ENCODE measurements at regions not wholly inside any gene's neighbourhood (a gene's known extent, or its start where the extent isn't known, plus 50 kb on each side); places are given as distances from the start of the nearest gene placed in this dataset.
"Not testable (repeated sequence)": the region's sequence is repeated elsewhere in the genome, so short reads cannot be mapped to it uniquely, and the experiment has no call there.

DNA sequence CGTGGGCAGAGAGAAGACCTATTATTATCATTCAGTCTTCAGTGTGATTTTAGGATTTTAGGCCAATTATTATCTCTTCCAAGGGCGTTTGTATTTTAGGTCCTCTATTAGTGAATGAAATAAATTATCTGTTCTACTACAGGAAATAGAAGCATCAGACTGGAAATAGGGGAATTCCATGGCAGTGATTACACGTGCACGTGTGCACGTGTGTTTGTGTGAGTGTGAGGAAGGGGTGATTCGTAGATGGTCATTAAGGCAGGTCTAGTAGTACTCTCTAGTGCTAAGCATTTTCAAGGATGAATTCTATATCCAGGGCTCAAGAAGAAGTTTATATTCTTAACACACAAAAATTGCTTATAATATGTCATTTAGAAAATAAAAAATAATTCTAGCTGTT is 623.2 kb downstream of the GATA3 start:
- Histone ChIP-seq H3K4me2 (no peak overlapping the region), H3K4me1 (ENCODE audit: insufficient read depth) (no peaks in the 10 kb centered on the region), H3K9me2 (replicated peaks; ENCODE audit: insufficient read depth) (no peaks in the 10 kb centered on the region), H3K79me2 (no peaks in the 10 kb centered on the region), H3K4me3 (no peak overlapping the region), H3K27ac (no peak overlapping the region), H2AFZ (no peak overlapping the region), H3K9me3 (ENCODE audit: low read depth) (no peaks in the 10 kb centered on the region), H3K27me3 (no peaks in the 10 kb centered on the region), H4K20me1 (ENCODE audit: insufficient read depth, poor library complexity, severe bottlenecking) (no peaks in the 10 kb centered on the region), H3K36me3 (replicated peaks; ENCODE audit: insufficient read depth, low read depth) (no peaks in the 10 kb centered on the region)
- TF ChIP-seq CTCF (IDR thresholded peaks at IDR 0.05; ENCODE audit: poor library complexity), result no peak
- TF ChIP-seq EZH2phosphoT487 (IDR thresholded peaks at IDR 0.05; ENCODE audit: low read depth, severe bottlenecking, unreplicated experiment), result no peak
- TF ChIP-seq EZH2 (IDR thresholded peaks at IDR 0.05; ENCODE audit: borderline replicate concordance), result no peak
- no peak for DNase-seq (ENCODE audit: low spot score)
- WGBS (ENCODE audit: low lambda C conversion rate, missing lambda C conversion rate), result 74% methylated on average over 6 of the region's 6 CpGs

GRCh38 chr10:8684916-8685315 is 630.4 kb downstream of the GATA3 start:
- not testable (repeated sequence) for H3K9me2 ChIP-seq (replicated peaks; ENCODE audit: insufficient read depth); H4K20me1 ChIP-seq (ENCODE audit: insufficient read depth, poor library complexity, severe bottlenecking); H3K27ac ChIP-seq; H2AFZ ChIP-seq; H3K9me3 ChIP-seq (ENCODE audit: low read depth); H3K4me3 ChIP-seq; H3K4me1 ChIP-seq (ENCODE audit: insufficient read depth); H3K36me3 ChIP-seq (replicated peaks; ENCODE audit: insufficient read depth, low read depth); H3K27me3 ChIP-seq; DNase-seq (ENCODE audit: low spot score); H3K4me2 ChIP-seq; H3K79me2 ChIP-seq
- WGBS (ENCODE audit: low lambda C conversion rate, missing lambda C conversion rate), result 91% methylated on average over 3 of the region's 3 CpGs

GRCh38 chr10:8688881-8689280 is 634.4 kb downstream of the GATA3 start:
- no peaks in the 10 kb centered on the region for H3K4me1 ChIP-seq (ENCODE audit: insufficient read depth)
- no peaks in the 10 kb centered on the region for H3K36me3 ChIP-seq (replicated peaks; ENCODE audit: insufficient read depth, low read depth)
- no peak for DNase-seq (ENCODE audit: low spot score)
- no peaks in the 10 kb centered on the region for H3K9me2 ChIP-seq (replicated peaks; ENCODE audit: insufficient read depth)
- H3K4me2 ChIP-seq, result no peak overlapping the region
- no peak overlapping the region for H3K27ac ChIP-seq
- TF ChIP-seq CTCF (IDR thresholded peaks at IDR 0.05; ENCODE audit: poor library complexity) (no peak), EZH2phosphoT487 (IDR thresholded peaks at IDR 0.05; ENCODE audit: low read depth, severe bottlenecking, unreplicated experiment) (no peak), EZH2 (IDR thresholded peaks at IDR 0.05; ENCODE audit: borderline replicate concordance) (no peak)
- no peaks in the 10 kb centered on the region for H3K79me2 ChIP-seq
- H2AFZ ChIP-seq, result no peak overlapping the region
- H3K9me3 ChIP-seq (ENCODE audit: low read depth), result no peaks in the 10 kb centered on the region
- no peak overlapping the region for H3K4me3 ChIP-seq
- 91% methylated on average over 4 of the region's 4 CpGs for WGBS (ENCODE audit: low lambda C conversion rate, missing lambda C conversion rate)
- no peaks in the 10 kb centered on the region for H3K27me3 ChIP-seq
- H4K20me1 ChIP-seq (ENCODE audit: insufficient read depth, poor library complexity, severe bottlenecking), result no peaks in the 10 kb centered on the region

GRCh38 chr10:8691498-8692017 is 637.1 kb downstream of the GATA3 start:
- TF ChIP-seq CTCF (IDR thresholded peaks at IDR 0.05; ENCODE audit: poor library complexity) (no peak), EZH2 (IDR thresholded peaks at IDR 0.05; ENCODE audit: borderline replicate concordance) (no peak), EZH2phosphoT487 (IDR thresholded peaks at IDR 0.05; ENCODE audit: low read depth, severe bottlenecking, unreplicated experiment) (no peak)
- no peak overlapping the region for H2AFZ ChIP-seq

GRCh38 chr10:8693635-8694034 is 639.1 kb downstream of the GATA3 start:
- not testable (repeated sequence) for H3K27me3 ChIP-seq; H3K9me3 ChIP-seq (ENCODE audit: low read depth); H2AFZ ChIP-seq; H3K27ac ChIP-seq; H3K9me2 ChIP-seq (replicated peaks; ENCODE audit: insufficient read depth); H3K79me2 ChIP-seq; H3K36me3 ChIP-seq (replicated peaks; ENCODE audit: insufficient read depth, low read depth); H3K4me3 ChIP-seq; H3K4me1 ChIP-seq (ENCODE audit: insufficient read depth); H3K4me2 ChIP-seq; DNase-seq (ENCODE audit: low spot score); H4K20me1 ChIP-seq (ENCODE audit: insufficient read depth, poor library complexity, severe bottlenecking)
- 68% methylated on average over 2 of the region's 2 CpGs for WGBS (ENCODE audit: low lambda C conversion rate, missing lambda C conversion rate)

More at GRCh38 chr10:8691498-8692017, 637.1 kb downstream of the GATA3 start:
- no peak overlapping the region for H3K4me2 ChIP-seq
- H3K4me1 ChIP-seq (ENCODE audit: insufficient read depth), result no peaks in the 10 kb centered on the region
- no peaks in the 10 kb centered on the region for H3K79me2 ChIP-seq
- H3K36me3 ChIP-seq (replicated peaks; ENCODE audit: insufficient read depth, low read depth), result no peaks in the 10 kb centered on the region
- H3K4me3 ChIP-seq, result no peak overlapping the region
- DNase-seq (ENCODE audit: low spot score), result no peak
- no peaks in the 10 kb centered on the region for H4K20me1 ChIP-seq (ENCODE audit: insufficient read depth, poor library complexity, severe bottlenecking)
- no peaks in the 10 kb centered on the region for H3K27me3 ChIP-seq
- 78% methylated on average over 5 of the region's 5 CpGs for WGBS (ENCODE audit: low lambda C conversion rate, missing lambda C conversion rate)
- H3K9me2 ChIP-seq (replicated peaks; ENCODE audit: insufficient read depth), result no peaks in the 10 kb centered on the region
- no peak overlapping the region for H3K27ac ChIP-seq
- no peaks in the 10 kb centered on the region for H3K9me3 ChIP-seq (ENCODE audit: low read depth)
